GM12873 (cell line): ENCODE measurements at regions not wholly inside any gene's neighbourhood (a gene's known extent, or its start where the extent isn't known, plus 50 kb on each side); places are given as distances from the start of the nearest gene placed in this dataset.

ENCODE experiments used
- CTCF ChIP-seq: IDR thresholded peaks from 2 replicates; pipeline ENCODE4 v1.5.1; 2012; ENCODE audit warnings: low read depth, mild to moderate bottlenecking, moderate library complexity, low read length, control low read depth; ENCODE audit not compliant: insufficient read depth; ENCODE audit errors: missing control alignments

GRCh38 chr13:55000844-55001243 lies 1972.2 kb downstream of the OLFM4 start:
- TF ChIP-seq CTCF = no peak

- TF ChIP-seq CTCF = no peak
Measured at GRCh38 chr13:55001881-55002280, 1973.3 kb downstream of the OLFM4 start.

DNA sequence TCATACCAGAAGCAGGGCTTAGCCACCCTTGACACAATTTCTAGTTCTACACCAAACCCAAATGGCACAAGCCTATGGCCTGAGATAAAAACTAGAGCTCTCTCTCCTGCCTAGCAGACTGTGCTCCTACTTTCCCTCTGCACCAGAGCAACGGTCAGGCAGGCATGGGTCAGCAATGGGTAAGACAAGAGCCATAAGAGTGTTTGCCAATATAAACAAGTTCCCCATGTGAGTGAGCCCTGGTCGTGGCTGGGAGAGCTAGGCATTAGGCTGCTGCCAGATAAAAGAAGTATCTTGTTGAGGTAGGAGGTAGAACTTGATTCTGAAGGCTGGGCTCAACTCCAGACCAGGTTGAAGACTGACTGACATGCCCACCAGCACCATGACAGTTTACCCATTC lies 1979.1 kb downstream of the OLFM4 start:
- no peak for TF ChIP-seq CTCF

- no peak for TF ChIP-seq CTCF
Measured at GRCh38 chr13:55013051-55013450, 1984.4 kb downstream of the OLFM4 start.

GRCh38 chr13:55029280-55029679 lies 2000.7 kb downstream of the OLFM4 start:
- no peak for TF ChIP-seq CTCF

DNA sequence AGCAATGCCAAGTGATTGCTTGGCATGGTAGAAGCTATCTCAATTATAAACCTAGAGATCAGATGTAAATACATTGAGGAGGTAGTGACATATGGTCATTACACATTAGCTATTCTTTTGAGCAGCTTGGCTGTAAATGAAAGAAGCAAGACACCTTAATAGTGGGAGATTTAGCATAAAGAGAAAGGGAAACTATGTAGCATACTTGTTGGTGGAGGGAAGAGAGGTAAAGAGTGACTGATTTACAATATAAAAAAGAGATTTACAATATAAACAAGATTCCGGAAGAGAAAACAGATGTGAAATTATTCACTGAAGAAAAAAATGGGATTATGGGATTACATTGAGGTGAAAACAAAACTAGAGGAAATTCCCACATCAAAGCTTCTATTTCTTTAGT lies 2009.6 kb downstream of the OLFM4 start:
- TF ChIP-seq CTCF = no peak

GRCh38 chr13:55062662-55063061 lies 2034.0 kb downstream of the OLFM4 start:
- no peak for TF ChIP-seq CTCF
